ENCODE measurements at regions not wholly inside any gene's neighbourhood (a gene's known extent, or its start where the extent isn't known, plus 50 kb on each side); places are given as distances from the start of the nearest gene placed in this dataset.
A peak's percentile ranks its signal among the peaks of the same experiment; 100 is the strongest.
"Not testable (repeated sequence)": the region's sequence is repeated elsewhere in the genome, so short reads cannot be mapped to it uniquely, and the experiment has no call there.

GRCh38 chr1:26626994-26627393, 68.8 kb upstream of the ARID1A start:
- peak overlapping the region; percentile 9; the same call in 1 of the 2 replicates for H3K27ac ChIP-seq
- TF ChIP-seq CTCF (IDR thresholded peaks at IDR 0.05), result no peak
- no peak for TF ChIP-seq ZFX (IDR thresholded peaks at IDR 0.05; ENCODE audit: borderline replicate concordance)

GRCh38 chr1:26627954-26628353, 67.9 kb upstream of the ARID1A start:
- H3K27ac ChIP-seq, result no peak overlapping the region
- TF ChIP-seq CTCF (IDR thresholded peaks at IDR 0.05) (no peak), ZFX (IDR thresholded peaks at IDR 0.05; ENCODE audit: borderline replicate concordance) (no peak)

- H3K27ac ChIP-seq, result no peak overlapping the region
- TF ChIP-seq ZFX (IDR thresholded peaks at IDR 0.05; ENCODE audit: borderline replicate concordance), result no peak
- no peak for TF ChIP-seq CTCF (IDR thresholded peaks at IDR 0.05)
These were observed 65.2 kb upstream of the ARID1A start for GRCh38 chr1:26630634-26631033.

GRCh38 chr1:26635800-26636199, 60.0 kb upstream of the ARID1A start:
- not testable (repeated sequence) for H3K27ac ChIP-seq

GRCh38 chr1:26645734-26646133, 50.1 kb upstream of the ARID1A start:
- TF ChIP-seq CTCF (IDR thresholded peaks at IDR 0.05) (no peak), ZFX (IDR thresholded peaks at IDR 0.05; ENCODE audit: borderline replicate concordance) (no peak)
- H3K27ac ChIP-seq, result no peak overlapping the region

Measured in 22Rv1 (cell line).